ENCODE measurements at regions not wholly inside any gene's neighbourhood (a gene's known extent, or its start where the extent isn't known, plus 50 kb on each side); places are given as distances from the start of the nearest gene placed in this dataset.
"Not testable (repeated sequence)": the region's sequence is repeated elsewhere in the genome, so short reads cannot be mapped to it uniquely, and the experiment has no call there.

DNA sequence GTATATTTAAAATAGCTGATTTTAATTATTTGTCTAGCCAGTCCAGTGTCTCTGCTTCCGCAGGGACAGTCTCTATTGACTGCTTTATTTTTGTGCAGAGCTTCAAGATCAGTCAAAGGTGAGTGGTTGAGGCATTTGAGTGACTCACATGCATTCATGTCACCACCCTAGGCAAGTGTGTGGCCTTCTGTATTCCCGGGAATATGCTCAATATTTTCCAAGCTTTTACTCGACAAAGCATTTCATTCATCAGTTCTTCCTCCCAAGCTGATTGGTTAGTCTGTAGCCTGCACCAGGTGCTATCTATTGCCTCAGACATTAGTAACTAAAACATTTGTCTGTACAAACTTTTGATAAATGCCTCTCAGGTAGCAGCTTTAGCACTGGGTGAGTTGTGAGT, 471.5 kb upstream of the NRG3 start:
- DNase-seq (ENCODE audit: extremely low read depth in 1 of 2, low read depth in 1 of 2): no peak

DNA sequence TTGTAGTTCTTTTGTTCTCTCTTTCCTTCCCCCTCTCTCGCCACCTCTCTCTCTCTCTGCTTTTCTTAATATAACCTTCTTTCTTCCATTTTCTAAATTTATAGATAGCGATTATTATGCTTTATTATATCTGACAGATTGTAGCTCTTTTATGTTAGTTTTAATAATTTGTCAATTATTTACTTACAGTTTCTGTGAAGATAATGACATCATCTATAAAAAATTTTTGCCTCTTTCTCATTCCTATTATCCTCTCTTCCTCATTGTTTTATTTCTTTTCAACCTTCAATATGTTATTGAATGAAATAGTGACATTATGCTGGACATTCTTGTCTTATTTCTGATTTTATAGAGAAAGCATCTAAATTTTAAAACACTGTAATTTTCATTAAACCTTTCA, 469.6 kb upstream of the NRG3 start:
- no peak for DNase-seq (ENCODE audit: extremely low read depth in 1 of 2, low read depth in 1 of 2)

DNA sequence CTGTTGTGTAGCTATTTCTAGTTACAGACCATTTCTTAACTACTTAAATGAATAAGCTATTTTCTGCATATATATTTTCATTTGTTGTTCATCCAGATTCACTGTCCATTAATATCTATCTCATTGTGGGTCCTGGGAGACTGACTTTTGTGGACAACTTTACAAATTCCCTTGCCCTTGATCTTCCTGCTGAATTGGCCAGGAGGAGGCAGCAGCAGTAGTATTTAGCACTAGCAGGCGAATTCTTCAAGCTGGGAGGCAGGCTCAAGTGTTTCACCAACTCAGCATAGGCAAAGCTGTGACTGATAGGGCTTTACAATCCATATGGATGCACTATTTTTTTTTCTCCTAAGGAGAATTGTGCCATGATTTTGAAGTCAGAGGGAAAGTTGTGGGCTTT, 461.0 kb upstream of the NRG3 start:
- no peak for DNase-seq (ENCODE audit: extremely low read depth in 1 of 2, low read depth in 1 of 2)

DNA sequence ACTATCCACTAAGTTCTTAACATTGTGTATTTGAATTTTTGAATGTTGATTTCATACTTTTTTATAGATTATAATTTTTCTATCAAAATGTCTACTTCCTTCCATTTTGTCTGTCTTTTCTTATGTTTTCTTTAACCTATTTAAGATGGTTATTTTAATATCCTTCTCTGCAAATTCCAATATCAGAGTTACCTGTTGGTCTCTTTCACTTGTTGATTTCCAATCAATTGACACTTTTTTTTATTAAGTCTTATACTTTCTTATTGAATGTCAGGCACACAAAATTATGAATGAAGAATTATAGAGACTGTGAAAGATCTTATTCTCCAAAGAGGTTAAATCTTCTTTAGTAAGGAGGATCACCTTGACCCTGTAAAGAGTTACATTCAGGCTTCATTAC, 448.3 kb upstream of the NRG3 start:
- no peak for DNase-seq (ENCODE audit: extremely low read depth in 1 of 2, low read depth in 1 of 2)

DNA sequence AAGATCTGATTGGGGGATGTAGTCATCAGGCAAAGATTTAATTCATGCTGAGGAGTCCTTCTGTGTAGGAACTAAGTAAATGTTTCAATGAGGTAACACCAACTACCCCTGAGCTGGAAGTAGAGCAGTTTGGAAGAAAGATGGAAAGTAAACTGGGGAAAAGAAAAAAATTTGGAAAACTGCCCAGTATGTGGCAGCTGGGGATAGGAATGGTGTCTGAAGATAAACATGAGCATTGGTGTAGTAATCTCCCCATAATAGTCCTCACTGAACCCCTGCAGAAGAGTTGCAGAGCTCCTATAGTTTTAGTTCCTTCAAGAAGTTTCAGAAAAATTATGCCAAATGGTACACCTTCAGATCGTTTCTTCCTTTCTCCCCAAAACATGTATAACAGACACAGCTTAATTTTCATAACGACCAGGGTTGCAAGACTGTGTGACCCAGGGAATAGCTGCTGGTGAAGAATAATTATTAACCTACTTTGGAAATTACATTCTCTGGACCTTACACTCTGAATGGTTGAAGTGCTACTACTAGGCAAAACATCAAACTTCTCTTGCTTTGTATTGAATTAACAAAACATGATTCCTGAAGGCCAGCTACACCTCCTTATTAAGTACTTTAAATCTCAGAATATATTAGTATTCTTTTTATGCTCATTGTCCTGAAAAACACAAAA, 446.4 kb upstream of the NRG3 start:
- DNase-seq (ENCODE audit: extremely low read depth in 1 of 2, low read depth in 1 of 2): no peak

DNA sequence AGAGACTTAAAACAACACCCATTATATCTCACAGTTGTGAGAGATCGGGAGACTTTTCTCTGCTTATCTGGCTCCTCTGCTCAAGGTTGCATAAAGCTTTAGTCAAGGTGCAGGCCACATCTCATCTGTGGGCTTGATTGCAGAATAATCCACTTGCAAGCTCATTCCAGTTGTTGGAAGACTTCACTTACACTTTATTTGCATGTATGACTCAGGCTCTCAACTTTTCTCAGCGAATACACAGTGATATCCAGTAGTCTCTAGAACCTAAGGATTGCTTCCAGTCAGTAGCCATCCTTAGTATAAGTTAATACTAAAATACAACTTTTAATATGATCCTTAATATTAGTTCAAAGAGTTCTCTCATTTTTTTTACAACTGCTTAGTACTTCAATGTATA, 435.5 kb upstream of the NRG3 start:
- no peak for DNase-seq (ENCODE audit: extremely low read depth in 1 of 2, low read depth in 1 of 2)

DNA sequence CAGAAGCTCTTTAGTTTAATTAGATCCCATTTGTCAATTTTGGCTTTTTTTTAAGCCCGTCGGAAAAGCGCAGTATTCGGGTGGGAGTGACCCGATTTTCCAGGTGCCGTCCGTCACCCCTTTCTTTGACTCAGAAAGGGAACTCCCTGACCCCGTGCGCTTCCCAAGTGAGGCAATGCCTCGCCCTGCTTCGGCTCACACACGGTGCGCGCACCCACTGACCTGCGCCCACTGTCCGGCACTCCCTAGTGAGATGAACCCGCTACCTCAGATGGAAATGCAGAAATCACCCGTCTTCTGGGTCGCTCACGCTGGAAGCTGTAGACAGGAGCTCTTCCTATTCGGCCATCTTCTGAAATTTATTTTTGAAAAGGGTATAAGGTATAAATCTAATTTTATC, 433.4 kb upstream of the NRG3 start:
- not testable (repeated sequence) for DNase-seq (ENCODE audit: extremely low read depth in 1 of 2, low read depth in 1 of 2)

DNA sequence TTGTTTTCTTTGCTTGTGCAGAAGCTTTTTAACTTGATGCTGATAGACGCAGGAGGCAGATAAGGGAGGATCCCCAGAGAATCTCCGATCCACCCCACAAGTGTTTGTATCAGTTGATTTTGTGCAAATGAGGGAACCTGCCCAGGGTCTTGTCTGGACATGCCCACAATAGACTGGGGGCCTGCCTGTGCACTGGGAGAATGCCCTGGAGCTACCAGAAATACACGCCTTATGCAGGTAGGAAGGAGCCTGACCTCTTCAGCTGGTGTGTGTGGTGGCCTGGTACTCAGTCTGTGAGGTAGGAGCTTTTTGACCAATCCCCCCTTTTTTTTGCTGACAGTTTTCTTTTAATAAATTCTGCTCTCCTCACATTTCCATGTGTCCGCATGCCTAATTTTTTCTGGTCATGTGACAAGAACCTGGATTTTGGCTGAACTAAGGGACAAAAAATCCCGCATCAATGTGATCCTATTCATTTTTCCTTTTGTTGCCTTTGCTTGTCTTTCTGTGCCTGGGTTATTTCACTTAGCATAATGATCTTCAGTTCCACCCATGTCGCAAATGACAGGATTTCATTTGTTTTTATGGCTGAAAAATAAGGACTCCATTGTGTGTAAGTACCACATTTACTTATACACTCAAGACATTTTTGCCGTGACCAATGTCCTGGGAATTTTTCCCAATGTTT, 430.6 kb upstream of the NRG3 start:
- DNase-seq (ENCODE audit: extremely low read depth in 1 of 2, low read depth in 1 of 2): no peak

DNA sequence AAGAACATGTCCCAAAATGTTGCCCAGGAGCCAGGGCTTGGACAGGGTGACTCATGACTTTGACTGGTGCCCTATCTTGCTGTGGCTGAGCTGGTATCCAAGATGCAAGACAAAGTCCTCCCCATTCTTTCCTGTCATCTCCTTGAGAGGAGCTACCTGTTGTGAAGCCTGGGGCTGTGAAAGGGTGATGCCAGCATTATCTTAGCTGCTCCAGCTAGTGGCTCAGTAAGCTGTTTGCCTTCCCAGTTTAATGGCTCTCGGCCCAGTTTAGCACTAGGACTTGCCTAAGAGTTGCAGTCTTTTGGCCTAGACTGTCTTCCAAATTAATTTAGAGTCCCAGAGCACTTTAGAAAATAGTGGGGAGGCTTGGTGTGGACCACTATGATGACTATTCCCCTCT, 424.3 kb upstream of the NRG3 start:
- DNase-seq (ENCODE audit: extremely low read depth in 1 of 2, low read depth in 1 of 2): no peak

DNA sequence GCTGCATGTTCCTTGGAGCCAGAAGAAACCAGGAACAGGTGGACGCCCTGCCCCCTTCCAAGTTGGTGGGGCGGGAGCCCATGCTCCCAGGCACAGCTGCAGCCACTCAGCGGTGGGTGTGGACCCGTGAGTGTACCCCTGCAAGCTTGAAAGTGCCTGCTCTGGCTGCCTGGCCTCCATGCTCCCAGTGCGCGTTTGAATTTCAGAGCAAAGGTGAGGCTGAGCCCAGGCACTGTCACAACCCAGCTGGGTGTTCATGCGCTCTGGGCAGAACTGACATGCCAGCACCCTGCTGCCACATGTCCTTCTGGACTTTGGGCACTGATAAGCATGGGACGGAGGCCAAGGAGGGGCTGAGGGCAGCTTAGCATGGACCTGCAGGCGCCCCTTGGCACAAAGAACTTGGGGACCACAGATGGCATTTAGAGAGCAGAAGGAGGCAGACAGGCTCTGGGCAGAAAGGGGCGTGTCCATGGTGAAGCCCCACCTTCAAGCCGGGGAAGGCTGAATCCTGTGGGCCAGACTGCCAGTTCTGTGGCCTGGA, 402.0 kb upstream of the NRG3 start:
- no peak for DNase-seq (ENCODE audit: extremely low read depth in 1 of 2, low read depth in 1 of 2)

DNA sequence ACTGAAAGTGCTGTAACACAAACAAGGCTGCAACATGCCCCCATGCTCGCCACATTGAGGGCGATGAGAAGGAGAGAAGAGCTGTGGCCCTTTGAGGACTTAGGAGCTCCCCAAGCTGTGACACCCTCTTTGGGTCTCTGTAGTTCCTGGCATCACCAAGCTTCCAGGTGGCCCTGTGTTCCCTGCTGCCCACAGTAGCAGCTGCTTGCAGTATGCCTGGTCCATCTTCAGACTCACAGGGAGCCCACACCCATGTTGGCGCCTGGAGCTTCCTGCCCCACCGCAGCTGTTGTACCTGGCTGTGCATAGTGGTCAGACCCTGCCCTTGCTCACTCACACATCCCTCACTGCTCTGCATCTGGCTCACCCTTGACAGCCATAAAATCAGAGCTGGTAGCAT, 401.2 kb upstream of the NRG3 start:
- DNase-seq (ENCODE audit: extremely low read depth in 1 of 2, low read depth in 1 of 2): no peak

DNA sequence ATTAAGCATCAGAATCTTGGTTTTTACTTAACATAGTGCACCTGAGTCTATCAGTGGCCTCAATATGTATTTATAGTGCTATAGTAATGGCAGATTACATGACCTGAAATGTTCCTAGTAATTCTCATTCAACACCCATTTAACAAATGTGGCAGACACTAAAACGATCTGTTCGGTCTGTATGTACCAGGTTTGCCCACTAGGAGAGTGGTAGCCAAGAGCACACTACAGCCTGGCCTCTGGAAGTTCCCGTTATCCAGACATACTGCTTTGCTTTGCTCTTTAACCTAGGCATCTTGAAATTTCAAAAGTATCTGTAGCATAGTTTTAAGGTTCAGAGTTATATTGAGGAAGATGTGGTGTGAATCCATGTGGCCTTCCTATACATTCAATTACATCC, 395.7 kb upstream of the NRG3 start:
- no peak for DNase-seq (ENCODE audit: extremely low read depth in 1 of 2, low read depth in 1 of 2)

DNA sequence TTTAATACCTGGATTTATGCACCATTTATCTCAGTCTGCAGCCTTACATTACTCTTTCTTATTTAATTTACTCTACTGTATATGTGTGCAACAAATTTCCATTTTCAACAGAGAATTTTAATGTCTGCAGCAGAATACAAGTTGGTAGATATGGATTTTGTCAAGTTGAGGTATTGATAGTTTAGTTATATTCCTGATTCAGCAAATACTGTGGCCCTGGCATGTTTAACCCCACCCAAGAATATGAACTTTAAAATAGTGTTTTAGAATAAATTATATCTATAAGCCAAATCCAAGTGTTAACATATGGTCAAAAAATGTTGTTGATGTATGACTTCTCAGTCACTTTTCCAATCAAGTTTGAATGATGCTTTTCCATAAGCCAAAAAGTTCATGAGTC, 378.4 kb upstream of the NRG3 start:
- DNase-seq (ENCODE audit: extremely low read depth in 1 of 2, low read depth in 1 of 2): no peak

DNA sequence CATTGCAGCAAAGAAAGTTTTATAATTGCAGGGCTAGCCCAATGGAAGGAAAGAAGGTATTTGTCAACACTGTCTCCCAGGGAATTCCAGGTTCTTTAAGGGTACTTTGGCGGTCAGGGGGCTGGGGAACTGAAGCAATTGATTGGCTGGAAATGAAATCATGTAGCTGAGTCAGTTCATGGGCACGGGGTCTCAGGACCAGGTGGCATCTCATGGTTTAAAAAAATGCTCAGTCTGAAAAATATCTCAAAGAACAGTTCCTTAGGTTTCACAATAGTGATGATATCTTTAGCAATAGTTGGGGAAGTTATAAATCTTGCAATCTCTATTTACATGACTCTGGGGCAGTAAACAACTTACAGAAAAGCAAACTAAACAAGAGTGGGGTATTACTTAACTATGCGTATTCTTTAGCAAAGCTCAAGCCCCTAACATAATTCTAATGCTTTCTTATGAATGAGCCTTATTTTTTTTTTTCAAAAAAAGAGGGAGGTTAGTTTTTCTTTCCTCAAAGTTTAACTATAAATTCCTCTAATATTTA, 376.9 kb upstream of the NRG3 start:
- no peak for DNase-seq (ENCODE audit: extremely low read depth in 1 of 2, low read depth in 1 of 2)

DNA sequence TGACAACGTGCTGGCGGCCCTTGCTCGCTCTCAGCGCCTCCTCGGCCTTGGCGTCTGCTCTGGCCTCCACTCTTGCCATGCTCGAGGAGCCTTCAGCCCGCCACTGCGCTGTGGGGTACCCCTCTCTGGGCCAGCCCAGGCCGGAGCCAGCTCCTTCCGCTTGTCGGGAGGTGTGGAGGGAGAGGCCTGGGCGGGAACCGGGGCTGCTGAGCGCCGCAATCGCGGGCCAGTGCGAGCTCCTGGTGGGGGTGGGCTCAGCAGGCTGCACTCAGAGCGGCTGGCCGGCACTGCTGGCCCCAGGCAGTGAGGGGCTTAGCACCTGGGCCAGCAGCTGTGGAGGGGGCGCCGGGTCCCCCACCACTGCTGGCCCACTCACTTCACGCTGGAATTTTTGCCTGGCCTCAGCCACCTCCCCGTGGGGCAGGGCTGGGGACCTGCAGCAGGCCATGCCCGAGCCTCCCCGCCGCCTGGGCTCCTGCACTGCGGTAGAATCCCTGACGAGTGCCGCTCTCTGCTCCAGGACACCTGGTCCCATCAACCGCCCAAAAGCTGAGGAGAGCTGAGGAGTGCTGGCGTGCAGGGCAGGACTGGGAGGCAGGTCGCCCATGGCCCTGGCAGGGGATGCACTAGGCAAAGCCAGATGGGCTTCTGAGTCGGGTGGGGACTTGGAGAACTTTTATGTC, 372.2 kb upstream of the NRG3 start:
- no peak for DNase-seq (ENCODE audit: extremely low read depth in 1 of 2, low read depth in 1 of 2)

DNA sequence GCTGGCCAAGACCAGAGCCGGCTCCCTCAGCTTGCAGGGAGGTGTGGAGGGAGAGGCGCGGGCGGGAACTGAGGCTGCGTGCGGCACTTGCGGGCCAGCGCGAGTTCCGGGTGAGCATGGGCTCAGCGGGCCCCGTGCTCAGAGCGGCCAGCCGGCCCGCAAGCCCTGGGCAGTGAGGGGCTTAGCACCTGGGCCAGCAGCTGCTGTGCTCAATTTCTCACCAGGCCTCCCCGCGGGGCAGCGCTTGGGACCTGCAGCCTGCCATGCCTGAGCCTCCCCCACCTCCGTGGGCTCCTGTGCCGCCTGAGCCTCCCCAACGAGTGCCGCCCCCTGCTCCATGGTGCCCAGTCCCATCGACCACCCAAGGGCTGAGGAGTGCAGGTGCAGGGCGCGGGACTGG, 369.2 kb upstream of the NRG3 start:
- DNase-seq (ENCODE audit: extremely low read depth in 1 of 2, low read depth in 1 of 2): not testable (repeated sequence)

DNA sequence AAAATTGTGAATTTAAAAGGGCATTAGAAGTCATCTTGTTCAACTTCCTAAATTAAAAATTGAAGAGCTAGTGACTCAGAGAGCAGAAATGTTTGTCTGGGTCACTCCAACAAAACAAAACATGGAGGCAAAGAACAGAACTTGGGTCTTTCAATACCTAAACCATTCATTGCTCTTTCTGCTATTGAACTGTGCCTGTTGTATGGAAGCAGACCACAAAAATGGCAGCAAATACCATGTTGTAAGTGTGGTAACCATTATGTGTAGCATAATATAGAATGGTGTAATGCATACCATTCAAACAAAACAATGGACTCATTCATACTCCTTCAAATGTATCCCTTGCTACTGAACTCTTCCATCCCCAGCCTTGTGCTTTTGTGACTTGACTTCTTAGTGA, 360.2 kb upstream of the NRG3 start:
- DNase-seq (ENCODE audit: extremely low read depth in 1 of 2, low read depth in 1 of 2): no peak

DNA sequence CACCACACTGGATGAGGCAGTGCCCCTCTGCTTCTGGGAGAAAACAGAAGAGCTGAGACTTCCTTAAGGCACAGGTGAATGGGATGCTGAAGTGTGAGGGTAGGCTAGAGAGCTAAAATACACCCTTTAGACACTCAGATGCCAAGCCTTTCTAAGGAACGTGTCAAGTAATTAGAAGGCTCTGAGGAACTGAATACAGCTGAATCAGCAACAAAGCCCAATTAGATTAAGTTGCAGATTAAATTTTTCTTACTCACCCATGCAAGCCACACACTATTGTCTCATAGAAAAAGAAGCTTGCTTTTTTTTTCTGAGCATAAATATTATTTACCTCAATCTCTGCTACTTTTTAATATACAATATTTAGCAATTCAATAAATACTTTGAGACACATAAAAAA, 354.3 kb upstream of the NRG3 start:
- no peak for DNase-seq (ENCODE audit: extremely low read depth in 1 of 2, low read depth in 1 of 2)

DNA sequence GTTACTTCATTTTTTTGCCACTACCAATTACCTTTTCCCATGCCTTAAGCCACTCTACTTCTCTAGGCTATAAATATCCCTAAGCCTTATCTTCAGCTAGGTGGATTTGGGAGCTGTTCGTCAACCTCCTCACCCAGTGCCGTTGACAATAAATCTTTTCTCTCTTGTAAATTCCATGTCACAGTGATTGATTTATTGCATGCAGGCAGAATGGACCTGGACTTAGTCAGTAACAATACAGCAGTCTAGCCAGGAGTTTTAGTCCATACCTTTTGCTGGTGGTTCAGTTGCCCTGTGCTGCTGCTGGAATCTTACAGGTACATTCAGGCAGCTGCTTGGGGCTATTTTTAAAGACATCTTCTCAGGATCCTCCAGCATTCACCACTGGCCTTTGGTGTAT, 350.5 kb upstream of the NRG3 start:
- DNase-seq (ENCODE audit: extremely low read depth in 1 of 2, low read depth in 1 of 2): no peak

DNA sequence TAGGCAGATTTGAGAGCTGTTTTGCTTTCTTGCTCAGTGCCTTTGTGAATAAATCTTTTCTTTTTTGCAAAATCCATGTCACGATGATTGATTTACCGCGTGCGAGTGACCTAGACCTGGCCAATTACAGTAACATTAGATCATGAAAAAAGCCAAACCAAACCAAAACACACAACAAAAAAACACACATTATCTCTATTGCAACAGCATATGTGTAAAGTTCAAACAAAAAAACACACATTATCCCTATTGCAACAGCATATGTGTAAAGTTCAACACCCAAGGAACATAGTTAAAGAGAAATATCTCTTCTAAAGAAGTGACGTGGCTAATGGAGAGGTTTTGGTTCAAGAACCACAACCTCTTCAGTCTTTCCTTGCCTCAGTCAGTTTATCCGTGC, 342.6 kb upstream of the NRG3 start:
- DNase-seq (ENCODE audit: extremely low read depth in 1 of 2, low read depth in 1 of 2): no peak

DNA sequence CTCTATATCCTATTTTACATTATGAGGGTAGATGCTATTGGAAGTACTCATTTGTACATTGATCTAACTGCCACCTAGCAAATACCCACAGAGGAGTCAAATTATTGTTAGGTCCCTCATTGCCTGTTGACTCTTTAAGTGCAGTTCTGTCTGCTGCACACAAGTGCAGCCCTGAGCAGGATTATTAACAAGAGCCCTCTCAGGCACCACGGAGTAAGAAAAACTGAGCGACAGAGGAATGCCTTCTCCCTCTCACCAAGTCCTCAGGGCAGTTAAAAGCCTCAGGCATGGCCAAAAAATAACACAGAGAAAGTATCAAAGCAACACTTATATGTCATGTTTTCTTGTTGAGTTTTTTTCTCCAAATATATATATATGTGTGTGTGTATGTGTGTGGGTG, 340.0 kb upstream of the NRG3 start:
- DNase-seq (ENCODE audit: extremely low read depth in 1 of 2, low read depth in 1 of 2): no peak

DNA sequence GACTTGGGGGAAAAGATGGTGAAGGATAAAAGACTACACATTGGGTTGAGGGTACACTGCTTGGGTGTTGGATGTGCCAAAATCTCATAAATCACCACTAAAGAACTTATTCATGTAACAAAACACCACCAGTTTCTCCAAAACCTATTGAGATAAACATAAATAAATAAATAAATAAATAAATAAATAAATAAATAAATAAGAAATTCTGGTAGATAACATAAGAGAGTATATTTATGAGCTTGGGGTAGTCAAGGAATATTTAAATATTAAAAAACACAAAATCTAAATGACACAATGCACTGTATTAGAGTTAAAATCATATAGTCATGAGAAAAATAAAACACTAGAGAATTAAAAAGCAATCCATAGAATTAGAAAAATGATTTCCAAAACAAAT, 333.5 kb upstream of the NRG3 start:
- DNase-seq (ENCODE audit: extremely low read depth in 1 of 2, low read depth in 1 of 2): no peak

Data from stimulated activated CD8-positive, alpha-beta memory T cell treated with anti-CD3 and anti-CD28 coated beads, Interleukin-7, amount 100 ng/mL, for 48 hours (primary cell).